ENCODE measurements at regions not wholly inside any gene's neighbourhood (a gene's known extent, or its start where the extent isn't known, plus 50 kb on each side); places are given as distances from the start of the nearest gene placed in this dataset.
"Not testable (repeated sequence)": the region's sequence is repeated elsewhere in the genome, so short reads cannot be mapped to it uniquely, and the experiment has no call there.

DNA sequence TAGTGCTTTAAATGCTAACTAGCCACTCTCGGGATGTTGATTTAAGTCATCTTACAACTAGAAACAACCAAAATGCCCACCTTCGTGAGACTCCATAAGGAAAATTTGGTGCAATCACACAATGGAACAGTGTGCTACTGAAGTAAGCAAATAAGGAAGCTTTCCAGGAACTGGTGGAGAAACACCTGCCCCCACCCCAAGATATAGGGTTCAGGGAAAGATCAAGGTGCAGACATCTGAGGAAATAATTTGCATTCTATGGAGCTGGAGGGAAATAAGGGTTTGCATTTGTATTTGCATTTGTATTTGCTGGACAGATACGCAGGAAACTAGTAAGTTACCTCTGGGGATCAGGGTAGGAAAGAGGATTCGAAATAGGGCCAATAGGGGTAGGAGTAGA is 90.9 kb downstream of the ACAA2 start:
- Histone ChIP-seq H3K4me3 (no peak overlapping the region), H3K4me1 (peaks cover 0 to 33% (median 16%) of the 10 kb centered on the region in 9 donors), H3K9me3 (no peaks in the 10 kb centered on the region), H3K27ac (no peak overlapping the region), H3K27me3 (peaks cover 0 to 8% (median 0%) of the 10 kb centered on the region in 7 donors), H3K36me3 (no peaks in the 10 kb centered on the region)
- ATAC-seq (no peak), DNase-seq (no peak)
- WGBS, 2 donors: 53 to 65% methylated on average over 4 of the region's 4 CpGs
- no peak for TF ChIP-seq CTCF (IDR thresholded peaks at IDR 0.05)
- intact Hi-C loops (cut with DNase I): no loop called here

GRCh38 chr18:49721981-49722380 is 91.4 kb downstream of the ACAA2 start:
- no peak for DNase-seq
- Histone ChIP-seq H3K27me3 (peaks cover 0 to 8% (median 0%) of the 10 kb centered on the region in 7 donors), H3K27ac (no peak overlapping the region), H3K9me3 (no peaks in the 10 kb centered on the region), H3K36me3 (no peaks in the 10 kb centered on the region), H3K4me3 (no peak overlapping the region), H3K4me1 (peaks cover 0 to 33% (median 16%) of the 10 kb centered on the region in 9 donors)
- no peak for ATAC-seq
- WGBS, 2 donors: 84 to 91% methylated on average over 3 of the region's 3 CpGs
- intact Hi-C loops (cut with DNase I): no loop called here
- TF ChIP-seq CTCF (IDR thresholded peaks at IDR 0.05): no peak

- not testable (repeated sequence) for ATAC-seq
Observed at GRCh38 chr18:49720944-49721343, 92.4 kb downstream of the ACAA2 start.

DNA sequence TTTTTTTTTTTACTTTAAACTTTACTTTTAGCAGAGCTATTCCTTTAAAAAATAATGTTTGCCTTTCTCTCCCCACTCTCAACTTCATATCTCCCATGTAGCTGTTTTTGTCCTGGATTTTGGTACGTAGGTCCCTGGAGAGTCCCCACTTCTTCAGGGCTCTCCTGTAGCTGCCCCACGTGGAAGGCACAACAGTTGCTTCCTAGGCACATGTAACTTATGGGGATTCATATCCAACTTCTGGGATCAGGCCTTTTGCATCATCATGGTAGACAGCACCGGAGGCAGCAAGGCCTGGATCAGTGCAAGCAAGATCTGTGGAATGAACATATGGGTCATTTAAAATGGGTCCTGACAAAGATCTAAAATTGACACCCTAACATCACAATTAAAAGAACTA is 95.7 kb downstream of the ACAA2 start:
- Histone ChIP-seq H3K36me3 (no peaks in the 10 kb centered on the region), H3K4me3 (no peak overlapping the region), H3K27ac (no peak overlapping the region), H3K4me1 (peaks cover 0 to 4% (median 0%) of the 10 kb centered on the region in 9 donors), H3K9me3 (no peaks in the 10 kb centered on the region), H3K27me3 (peaks cover 0 to 15% (median 9%) of the 10 kb centered on the region in 7 donors)
- TF ChIP-seq CTCF (IDR thresholded peaks at IDR 0.05): no peak
- ATAC-seq: no peak
- DNase-seq: no peak
- intact Hi-C loops (cut with DNase I): no loop called here
- WGBS, 2 donors: 76 to 85% methylated on average over 3 of the region's 3 CpGs

More at GRCh38 chr18:49720944-49721343, 92.4 kb downstream of the ACAA2 start:
- Histone ChIP-seq H3K27me3 (peaks cover 0 to 11% (median 5%) of the 10 kb centered on the region in 7 donors), H3K4me1 (peaks cover 0 to 28% (median 11%) of the 10 kb centered on the region in 9 donors)
- intact Hi-C loops (cut with DNase I); H3K9me3 ChIP-seq; H3K27ac ChIP-seq; H3K36me3 ChIP-seq; H3K4me3 ChIP-seq; DNase-seq: not testable (repeated sequence)
- 90% methylated on average over 3 of the region's 3 CpGs for WGBS, 2 donors

DNA sequence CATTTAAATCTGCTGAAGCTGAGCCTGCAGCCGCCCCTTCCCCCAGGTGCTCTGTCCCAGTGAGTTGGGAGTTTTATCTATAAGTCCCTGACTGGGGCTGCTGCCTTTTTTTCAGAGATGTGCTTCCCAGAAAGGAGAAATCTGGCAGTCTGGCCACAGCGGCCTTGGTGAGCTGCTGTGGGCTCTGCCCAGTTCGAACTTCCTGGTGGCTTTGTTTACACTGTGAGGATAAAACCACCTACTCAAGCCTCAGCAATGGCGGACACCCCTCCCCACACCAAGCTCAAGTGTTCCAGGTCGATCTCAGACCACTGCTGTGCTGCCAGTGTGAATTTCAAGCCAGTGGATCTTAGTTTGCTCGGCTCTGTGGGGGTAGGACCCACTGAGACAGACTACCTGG is 97.3 kb downstream of the ACAA2 start:
- ATAC-seq (no peak), DNase-seq (no peak)
- no peak overlapping the region for H3K4me3 ChIP-seq
- no peaks in the 10 kb centered on the region for H3K9me3 ChIP-seq
- no peak overlapping the region for H3K27ac ChIP-seq
- peaks cover 0 to 14% (median 9%) of the 10 kb centered on the region in 7 donors for H3K27me3 ChIP-seq
- no peaks in the 10 kb centered on the region for H3K36me3 ChIP-seq
- intact Hi-C loops (cut with DNase I): no loop called here
- TF ChIP-seq CTCF (IDR thresholded peaks at IDR 0.05): no peak
- H3K4me1 ChIP-seq: no peaks in the 10 kb centered on the region
- 67% methylated on average over 6 of the region's 6 CpGs for WGBS, 2 donors
